NCI-H82 treated with DMSO at 0.1 percent for 48 hours (cell line): ENCODE measurements at regions not wholly inside any gene's neighbourhood (a gene's known extent, or its start where the extent isn't known, plus 50 kb on each side); places are given as distances from the start of the nearest gene placed in this dataset.

Experiments used
- DNase-seq: peaks from one replicate; lab custom pipeline; 2025; ENCODE audit not compliant: unreplicated experiment; lab: John Stamatoyannopoulos, UW

DNA sequence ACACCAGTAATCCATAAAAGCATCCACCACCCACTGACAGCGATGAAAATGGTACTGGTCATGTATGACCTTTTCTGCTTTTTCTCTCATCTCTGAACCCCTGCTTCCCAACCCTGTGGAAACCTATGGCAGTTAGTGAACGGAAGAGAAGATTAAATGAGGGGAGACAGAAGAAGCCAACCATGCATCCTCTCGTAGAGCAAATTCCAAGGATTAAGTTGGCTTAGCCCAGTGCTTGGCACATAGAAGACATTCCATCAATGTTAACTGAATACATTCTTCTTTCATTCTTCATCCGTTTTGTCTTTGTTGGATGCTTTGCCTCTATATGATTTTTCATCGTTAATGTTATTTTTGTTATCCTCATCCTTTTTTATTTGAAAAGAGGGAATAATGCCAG lies 339.7 kb upstream of the FLRT2 start:
- DNase-seq: no peak

DNA sequence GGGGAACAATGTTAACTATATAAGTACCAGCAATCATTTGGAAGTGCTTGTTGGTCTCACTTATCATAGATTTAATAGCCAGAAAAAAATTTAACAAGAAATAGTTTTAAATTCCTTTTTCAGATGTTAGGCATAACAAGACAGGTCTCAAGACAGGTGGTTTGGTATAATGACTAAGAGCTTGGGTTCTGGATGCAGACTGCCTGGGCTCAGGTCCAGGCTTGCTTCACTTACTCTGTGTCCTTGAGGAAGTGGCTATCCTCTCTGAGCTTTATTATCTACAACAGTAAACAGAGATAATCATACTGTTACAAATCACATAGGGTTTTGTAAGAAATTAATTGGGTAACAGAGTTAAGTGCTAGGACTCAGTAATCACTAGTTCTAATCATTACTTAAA lies 338.0 kb upstream of the FLRT2 start:
- DNase-seq: no peak

DNA sequence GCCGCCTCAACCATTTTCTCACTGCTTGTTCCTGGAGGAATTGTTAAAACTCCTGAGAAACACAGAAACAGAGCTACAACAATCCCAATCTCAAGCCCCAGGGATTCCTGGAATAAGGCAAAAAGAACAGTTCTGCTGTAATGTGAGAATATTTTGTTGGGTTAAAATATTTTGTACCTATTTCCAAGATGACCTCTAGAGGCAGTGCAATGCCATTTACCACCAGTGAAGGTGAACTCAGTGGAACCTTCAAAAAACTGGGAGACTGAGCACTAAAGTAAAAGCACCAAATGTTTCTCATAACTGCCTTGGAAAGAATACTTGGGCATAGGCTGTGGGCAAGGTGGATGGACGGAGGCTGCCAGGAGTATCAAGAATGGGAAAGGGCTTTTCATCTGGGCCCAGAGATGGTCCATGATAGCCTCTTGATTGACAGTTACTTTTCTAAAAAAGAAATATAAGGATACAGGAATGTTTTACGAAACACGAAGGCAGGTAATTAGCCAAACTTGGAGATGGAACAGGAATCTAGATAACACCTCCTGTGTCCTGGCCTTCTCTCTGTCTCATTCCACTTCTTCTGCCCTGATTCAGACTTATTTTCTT lies 334.0 kb upstream of the FLRT2 start:
- DNase-seq: no peak

DNA sequence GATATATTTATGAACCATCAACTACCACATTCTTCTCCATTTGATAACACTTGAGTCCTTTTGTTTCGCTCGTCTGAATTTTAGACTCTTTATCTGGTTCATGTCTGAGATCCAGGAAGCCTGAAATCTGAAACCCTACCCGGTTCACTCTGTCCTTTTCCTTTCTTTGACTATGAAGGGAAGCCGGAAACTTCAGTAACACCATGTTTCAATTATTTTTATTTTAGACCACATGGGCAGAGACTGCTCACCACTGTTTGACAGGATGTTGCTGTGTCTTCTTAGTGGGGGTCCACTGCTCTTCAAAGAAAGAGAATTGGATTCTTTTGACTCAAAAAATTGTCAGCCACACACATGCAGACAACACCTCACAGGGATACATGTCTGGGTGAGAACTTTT lies 331.9 kb upstream of the FLRT2 start:
- no peak for DNase-seq

DNA sequence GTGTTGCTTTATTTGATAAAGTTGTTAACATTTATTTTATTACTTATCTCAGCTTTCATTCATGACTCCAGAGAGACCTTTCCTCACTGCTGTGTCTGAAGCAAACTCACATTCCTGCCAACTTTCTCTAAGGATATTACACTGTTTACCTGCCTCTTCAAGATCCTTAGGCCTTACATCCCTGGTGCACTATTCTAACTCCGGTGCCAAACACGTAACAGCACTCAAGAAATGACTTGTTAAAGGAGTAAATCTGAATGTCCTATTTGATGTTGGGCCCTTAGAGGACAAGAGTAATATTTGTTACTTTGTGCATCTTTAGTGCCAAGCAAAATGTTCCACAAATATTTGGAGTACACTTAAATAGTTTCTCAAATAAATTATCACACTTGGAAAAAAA lies 324.1 kb upstream of the FLRT2 start:
- DNase-seq: no peak

DNA sequence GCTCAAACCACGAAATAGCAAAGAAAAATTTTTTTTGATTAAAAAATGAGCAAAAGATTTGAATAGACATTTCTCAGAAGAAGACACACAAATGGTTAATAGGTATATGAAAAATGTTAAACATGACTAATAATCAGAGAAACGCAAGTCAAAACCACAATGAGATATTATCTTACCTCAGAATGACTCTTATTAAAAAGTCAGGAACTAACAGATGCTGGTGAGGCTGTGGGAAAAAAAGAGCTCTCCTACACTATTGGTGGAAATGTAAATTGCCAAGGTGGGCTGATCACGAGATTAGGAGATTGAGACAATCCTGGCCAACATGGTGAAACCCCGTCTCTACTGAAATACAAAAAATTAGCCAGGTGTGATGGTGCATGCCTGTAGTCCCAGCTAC lies 315.5 kb upstream of the FLRT2 start:
- DNase-seq: no peak

DNA sequence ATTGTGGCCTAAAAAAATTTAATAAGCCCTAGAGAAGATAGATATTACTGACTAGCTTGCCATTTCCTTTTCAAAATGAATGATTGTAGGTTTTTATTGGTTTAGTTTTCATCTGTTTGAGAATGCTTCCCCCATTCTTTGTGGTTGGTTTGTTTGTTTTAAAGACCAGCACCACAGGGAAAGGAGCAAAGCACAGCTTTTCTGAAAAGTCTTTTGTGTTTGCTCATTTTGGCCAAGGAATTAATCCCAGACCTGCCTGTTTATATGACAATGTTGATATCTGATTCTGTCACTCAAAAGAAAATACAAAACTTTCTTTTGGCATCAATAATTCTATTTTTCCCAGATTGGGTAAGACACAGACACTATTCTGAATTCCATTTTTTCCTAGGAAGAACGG lies 312.5 kb upstream of the FLRT2 start:
- DNase-seq: no peak

DNA sequence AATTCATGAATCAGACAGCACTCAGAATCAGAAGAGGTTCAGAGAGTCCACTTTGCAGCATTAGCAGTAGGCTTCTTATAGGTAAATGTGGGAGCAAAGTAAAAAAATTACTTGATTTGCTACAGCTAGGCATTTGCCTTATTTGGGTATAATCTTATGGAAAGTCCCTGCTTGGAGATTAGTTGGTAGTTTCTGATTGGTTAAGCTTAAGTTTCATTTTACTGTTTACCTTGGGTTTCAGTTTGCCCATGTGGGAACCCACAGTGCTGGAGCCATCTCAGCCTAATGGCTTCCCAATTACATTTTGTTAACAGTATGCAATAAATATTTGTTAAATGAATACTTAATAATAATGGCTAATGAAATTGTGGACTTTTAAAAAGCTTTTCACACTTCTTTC lies 311.0 kb upstream of the FLRT2 start:
- no peak for DNase-seq

DNA sequence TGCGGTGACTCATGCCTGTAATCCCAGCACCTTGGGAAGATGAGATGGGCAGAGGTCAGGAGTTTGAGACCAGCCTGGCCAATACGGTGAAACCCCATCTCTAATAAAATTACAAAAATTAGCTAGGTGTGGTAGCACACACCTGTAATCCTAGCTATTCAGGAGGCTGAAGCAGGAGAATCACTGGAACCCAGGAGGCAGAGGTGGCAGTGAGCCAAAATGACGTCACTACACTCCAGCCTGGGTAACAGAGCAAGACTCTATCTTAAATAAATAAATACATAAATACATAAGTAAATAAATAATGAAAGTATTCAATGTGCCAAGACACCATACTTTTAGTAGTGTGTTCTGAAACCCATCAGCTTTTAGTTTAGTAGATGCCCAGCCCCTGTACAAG lies 308.1 kb upstream of the FLRT2 start:
- no peak for DNase-seq

DNA sequence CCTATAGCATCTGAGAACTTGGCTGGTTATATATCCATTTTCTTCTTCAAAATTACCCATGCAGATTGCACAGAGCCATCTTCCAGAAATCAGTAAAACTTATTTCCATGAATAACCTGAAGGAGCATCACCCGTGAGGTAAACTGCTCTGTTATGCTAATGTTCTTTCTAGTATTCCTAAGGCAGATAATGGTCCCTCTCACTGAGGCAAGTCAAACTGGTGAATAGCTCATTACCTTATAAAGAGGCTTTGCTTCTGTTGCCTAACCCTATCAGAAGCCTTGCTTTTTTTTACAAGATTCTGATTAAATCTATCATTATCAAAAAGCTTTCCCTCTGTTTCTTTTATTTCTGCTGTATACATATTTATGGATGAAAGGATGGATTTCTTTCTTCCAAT lies 307.6 kb upstream of the FLRT2 start:
- DNase-seq: no peak

DNA sequence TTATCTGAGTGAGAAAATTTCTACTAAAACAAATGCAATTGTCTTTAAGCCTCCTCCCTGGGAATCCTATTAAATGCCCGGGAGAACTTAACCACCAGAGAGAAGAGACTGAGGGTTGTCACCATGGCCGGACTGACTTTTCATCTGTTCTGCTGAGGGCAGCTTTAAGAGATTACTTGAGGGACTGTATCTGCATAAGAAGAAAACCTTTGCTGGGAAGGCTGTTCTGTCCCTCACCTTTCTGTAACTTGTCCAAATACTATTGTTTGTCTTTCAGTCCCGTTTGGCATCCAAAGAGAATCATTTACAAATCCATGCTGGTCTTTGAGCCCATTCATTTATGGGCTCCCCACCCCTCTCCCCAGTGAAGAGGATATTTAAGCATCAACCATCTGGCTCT lies 306.3 kb upstream of the FLRT2 start:
- DNase-seq: peak; percentile 3

DNA sequence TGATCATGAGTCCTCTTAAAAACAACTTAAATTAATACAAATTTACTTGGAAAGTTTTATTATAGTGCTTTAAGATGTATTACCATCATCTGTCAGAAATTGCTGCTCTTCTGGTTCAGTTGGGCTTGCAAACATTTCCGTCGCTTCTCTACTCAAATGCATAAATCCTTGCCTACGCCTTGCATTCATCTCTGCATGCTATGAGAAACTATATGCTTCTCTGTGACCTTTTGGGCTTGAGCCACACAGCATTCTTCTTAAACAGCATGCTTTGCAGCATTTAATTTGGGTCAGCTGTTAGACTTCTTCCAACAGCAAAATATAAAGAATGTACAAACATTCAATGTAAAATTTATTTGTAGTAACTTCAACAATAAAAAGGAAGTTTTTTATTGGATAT lies 305.7 kb upstream of the FLRT2 start:
- no peak for DNase-seq

DNA sequence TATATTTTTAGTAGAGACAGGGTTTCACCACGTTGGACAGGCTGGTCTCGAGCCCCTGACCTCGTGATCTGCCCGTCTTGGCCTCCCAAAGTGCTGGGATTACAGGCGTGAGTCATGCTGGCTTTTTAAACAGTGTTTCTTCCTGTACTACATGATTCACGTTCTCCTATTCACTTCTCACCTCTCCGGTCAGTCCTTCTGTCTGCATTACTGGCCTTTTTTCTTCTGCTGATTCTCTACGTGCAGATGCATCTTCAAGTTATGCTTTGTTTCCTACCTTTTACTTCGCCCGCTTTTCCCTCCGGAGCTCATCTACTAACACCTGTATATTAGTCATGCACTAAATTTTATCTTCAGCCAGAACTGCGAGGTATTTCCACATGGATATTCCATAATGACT lies 296.2 kb upstream of the FLRT2 start:
- no peak for DNase-seq

DNA sequence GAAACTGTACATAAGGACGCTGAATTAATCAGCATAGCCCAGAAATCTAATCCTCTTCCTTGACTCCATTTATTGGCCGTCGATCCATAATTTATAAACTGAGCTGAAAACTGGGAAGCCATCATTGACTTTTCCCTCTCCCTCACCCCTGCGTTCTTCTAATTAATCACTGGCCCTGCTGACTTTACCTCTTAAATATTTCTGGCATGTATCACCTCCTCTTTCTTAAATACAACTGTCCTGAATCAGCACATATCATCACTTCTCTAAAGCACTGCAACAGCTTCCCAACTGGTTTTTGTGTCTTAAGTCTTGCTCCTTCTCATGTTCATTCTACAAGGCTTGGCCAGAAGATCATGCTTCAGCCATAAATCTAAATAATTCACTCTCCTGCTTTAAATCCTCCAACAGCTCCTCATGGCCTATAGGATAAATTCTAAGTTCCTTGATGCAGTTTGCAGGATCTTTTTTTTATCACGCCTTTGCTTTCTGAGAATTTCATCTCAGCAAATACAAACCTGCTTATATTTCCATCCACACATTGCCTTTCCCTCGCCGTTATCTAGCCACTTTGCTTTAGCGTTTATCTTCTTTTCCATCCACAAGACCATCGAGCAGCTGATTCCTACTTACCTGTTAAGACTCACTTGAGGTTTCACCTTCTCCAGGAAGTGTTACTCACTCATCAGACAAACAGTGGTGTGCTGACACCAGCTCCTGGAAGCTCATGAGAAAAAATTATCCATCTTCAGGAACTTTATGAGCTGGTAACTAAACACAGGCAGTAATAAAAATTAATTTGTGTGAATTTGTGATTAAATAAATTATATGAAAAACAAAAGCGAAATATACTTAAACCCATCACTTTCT lies 295.6 kb upstream of the FLRT2 start:
- DNase-seq: no peak

DNA sequence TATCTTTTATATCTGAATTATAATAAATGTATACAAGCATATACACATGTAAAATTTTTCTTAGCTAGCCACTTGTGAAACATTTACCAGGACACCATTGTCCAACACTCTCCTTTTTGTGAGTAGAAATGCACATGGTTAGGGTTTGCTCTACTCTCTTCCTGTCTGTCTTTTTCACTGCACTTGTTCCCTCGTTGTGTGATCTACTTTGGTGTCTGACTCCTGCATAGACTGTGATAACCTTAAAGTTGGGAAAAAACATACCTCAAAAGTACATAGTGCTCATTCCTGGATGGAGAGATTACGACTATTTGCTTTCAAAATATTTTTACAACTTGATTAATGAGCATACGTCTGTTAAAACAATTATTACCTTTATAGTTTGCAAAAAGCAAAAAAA lies 294.1 kb upstream of the FLRT2 start:
- DNase-seq: no peak

DNA sequence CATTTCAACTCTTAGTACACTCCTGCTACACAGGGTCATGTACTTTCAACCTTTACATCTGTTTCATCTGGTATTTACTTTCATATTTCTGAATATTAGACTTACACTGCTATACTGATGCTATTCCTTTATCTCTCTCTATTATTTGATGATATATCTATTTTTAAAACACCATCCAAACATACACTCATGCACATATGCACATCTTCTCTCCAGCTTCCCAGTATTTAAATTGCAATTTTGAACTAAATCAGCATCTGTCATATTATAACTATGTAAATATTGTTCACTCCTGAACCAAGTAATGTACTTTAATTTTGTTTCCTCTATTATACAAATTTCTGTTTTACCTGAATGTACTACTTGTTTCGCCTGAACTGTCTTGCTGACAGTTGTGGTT lies 293.6 kb upstream of the FLRT2 start:
- no peak for DNase-seq

DNA sequence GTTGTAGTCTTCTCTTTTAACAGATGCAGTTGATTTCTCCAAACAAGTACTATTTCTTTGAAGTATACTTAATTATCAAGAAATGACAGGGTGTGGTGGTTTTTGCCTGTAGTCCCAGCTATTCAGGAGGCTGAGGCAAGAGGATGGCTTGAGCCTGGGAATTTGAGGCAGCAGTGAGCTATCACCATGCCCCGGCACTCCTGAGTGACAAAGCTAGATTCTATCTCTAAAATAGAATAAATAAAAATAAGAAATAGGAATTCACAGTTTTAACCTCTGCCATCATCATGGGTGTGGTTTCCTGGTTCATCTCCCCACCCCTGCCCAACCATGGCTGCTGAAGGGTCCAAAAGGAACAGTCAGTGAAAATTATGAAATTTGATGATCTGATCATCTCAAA lies 290.2 kb upstream of the FLRT2 start:
- no peak for DNase-seq

DNA sequence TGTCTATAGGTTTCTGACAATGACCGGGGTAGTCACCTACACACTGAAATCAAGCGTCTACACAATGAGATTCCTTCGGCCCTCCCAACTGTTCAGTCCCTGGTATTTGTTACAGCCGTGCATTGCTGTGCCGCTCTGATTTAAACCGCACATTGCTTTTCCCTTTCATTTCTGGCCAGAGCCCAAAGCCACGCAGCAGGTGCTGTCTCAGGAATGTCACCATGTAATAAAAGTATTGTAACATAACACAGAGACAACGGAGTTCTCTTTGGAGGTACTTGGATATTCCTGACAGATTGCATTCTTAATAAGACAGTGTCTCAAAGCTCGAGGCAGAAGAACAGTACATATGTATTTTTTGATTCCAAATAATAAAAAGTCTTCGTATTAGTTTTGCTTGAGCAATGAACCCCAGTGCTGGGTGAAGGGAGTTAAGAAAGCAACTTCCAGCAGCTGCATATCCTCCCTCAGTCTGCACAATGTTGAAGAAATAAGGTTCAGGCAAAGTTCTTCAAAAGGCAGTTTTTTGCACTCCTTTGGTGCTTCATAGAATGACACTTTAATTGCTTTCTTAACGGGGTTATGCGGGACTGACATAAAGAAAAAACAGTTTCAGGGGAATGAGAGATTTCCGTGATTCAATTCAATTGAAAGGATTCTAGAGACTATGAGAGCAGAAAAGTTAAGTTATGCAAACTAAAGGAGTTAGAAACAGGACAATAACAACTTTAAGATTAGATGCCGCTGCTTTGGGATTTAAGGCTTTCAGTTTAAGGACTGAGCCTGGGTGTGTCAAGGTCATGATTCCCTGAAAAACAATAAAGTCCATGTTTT lies 288.7 kb upstream of the FLRT2 start:
- no peak for DNase-seq

DNA sequence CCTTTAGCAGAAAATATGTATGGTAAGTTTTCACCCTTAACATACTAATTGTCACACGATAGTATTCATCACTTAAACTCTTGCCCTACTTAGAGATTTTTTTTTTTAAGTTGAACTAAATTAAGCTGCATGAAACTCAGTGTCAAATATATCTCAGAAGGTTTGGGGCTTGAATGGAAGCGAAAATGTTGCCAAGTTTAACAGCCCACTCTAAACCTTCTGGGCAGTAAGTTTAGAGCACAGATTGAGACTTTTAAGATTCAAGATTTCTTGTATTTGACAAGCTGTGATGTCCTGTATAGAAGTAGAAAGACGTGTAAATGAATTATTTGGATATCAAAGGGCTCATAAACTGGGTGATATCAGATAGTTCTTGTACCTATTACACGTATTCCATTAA lies 287.3 kb upstream of the FLRT2 start:
- no peak for DNase-seq

DNA sequence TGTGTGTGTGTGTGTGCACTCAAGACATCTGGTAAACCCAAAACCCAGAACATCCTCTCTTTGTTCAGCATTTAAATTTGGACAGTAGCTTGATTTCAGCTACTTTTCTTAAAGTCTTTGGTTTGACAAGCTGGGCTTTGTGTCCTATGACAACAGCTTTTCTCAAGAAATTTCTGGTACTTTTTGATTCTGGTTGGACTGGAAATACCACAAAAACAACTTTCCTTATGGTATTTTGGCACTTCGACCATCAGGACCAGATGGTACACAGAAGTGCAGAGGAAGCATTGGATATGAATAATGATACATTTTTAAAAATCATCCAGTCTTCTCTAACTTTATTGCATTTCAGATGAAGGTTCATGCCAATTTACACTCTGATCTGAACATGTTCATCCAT lies 286.6 kb upstream of the FLRT2 start:
- no peak for DNase-seq

DNA sequence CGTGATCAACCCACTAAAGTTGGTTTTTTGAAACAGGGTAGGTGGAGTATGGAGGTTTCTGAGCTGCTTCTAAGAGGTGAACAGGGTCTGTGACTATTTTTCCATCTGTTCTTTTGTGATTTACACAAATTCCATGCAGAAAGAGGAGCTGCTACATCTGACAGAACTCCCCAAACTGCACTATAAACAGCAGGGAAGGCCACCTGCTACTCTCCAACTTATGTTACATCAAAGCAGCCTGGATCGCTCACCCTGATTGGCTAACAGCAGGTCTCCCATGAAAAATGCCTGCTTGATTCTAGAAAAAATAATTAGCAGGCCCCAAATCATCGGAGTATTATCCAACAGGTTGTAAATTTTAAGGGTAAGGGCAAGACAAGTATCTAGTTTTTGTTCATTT lies 282.9 kb upstream of the FLRT2 start:
- no peak for DNase-seq
